Neural progenitor cell (in vitro differentiated cells): ENCODE measurements at regions not wholly inside any gene's neighbourhood (a gene's known extent, or its start where the extent isn't known, plus 50 kb on each side); places are given as distances from the start of the nearest gene placed in this dataset.

Source experiments
- DNase-seq: peaks from one replicate; pipeline ENCODE4 v3.0.0-alpha.2; 2016; ENCODE audit warnings: low spot score
- H2AFZ ChIP-seq: fragments of 200-600 bp; sonication (generic); replicated peaks from 2 replicates; pipeline ENCODE4 v1.6.1; 2016; ENCODE audit warnings: antibody characterized with exemption
- H3F3A ChIP-seq: fragments of 200-600 bp; sonication (generic); 2 replicates; pipeline ENCODE4 v1.6.1; 2016; ENCODE audit warnings: antibody characterized with exemption, low read depth
- H3K27ac ChIP-seq: fragments of 200-600 bp; sonication (generic); 2 replicates; pipeline ENCODE4 v1.5.1; 2016; ENCODE audit warnings: mild to moderate bottlenecking
- H3K27me3 ChIP-seq: fragments of 200-600 bp; sonication (generic); 2 replicates; pipeline ENCODE4 v1.6.1; 2016; ENCODE audit warnings: mild to moderate bottlenecking, moderate library complexity
- H3K36me3 ChIP-seq: fragments of 200-600 bp; sonication (generic); 2 replicates; pipeline ENCODE4 v1.5.1; 2016
- H3K4me1 ChIP-seq: fragments of 200-600 bp; sonication (generic); 2 replicates; pipeline ENCODE4 v1.6.1; 2016; ENCODE audit warnings: mixed run types
- H3K4me2 ChIP-seq: fragments of 200-600 bp; sonication (generic); 2 replicates; pipeline ENCODE4 v1.6.1; 2016
- H3K4me3 ChIP-seq: fragments of 200-600 bp; sonication (generic); 2 replicates; pipeline ENCODE4 v1.5.1; 2016
- H3K79me2 ChIP-seq: fragments of 200-600 bp; sonication (generic); 2 replicates; pipeline ENCODE4 v1.6.1; 2016; ENCODE audit warnings: low read depth
- H3K9ac ChIP-seq: fragments of 200-600 bp; sonication (generic); 2 replicates; pipeline ENCODE4 v1.6.1; 2016
- H3K9me3 ChIP-seq: fragments of 200-600 bp; sonication (generic); 2 replicates; pipeline ENCODE4 v1.5.1; 2016; ENCODE audit warnings: low read depth
- H4K20me1 ChIP-seq: fragments of 200-600 bp; sonication (generic); 2 replicates; pipeline ENCODE4 v1.6.1; 2016; ENCODE audit warnings: low read depth
- H3K27ac Mint-ChIP-seq: 3 replicates; pipeline ENCODE4 v1.8.0; 2021; ENCODE audit warnings: mixed read lengths
- H3K27me3 Mint-ChIP-seq: 2 replicates; pipeline ENCODE4 v1.8.0; 2022; ENCODE audit warnings: low read depth, mild to moderate bottlenecking, inconsistent platforms, moderate library complexity, mixed read lengths; ENCODE audit not compliant: insufficient read depth
- H3K36me3 Mint-ChIP-seq: 3 replicates; pipeline ENCODE4 v1.8.0; 2021; ENCODE audit warnings: mixed read lengths
- H3K4me1 Mint-ChIP-seq: 3 replicates; pipeline ENCODE4 v1.8.0; 2021; ENCODE audit warnings: mixed read lengths
- H3K4me3 Mint-ChIP-seq: 3 replicates; pipeline ENCODE4 v1.8.0; 2021; ENCODE audit warnings: mild to moderate bottlenecking, moderate library complexity, mixed read lengths
- H3K9me3 Mint-ChIP-seq: 3 replicates; pipeline ENCODE4 v1.8.0; 2020; ENCODE audit warnings: mixed read lengths
- EZH2 ChIP-seq: fragments of 200-600 bp; sonication (generic); IDR thresholded peaks from 2 replicates; pipeline ENCODE4 v1.6.1; 2017; ENCODE audit warnings: antibody characterized with exemption, mild to moderate bottlenecking, moderate library complexity
- EZH2phosphoT487 ChIP-seq: fragments of 200-600 bp; sonication (generic); IDR thresholded peaks from 2 replicates; pipeline ENCODE4 v1.6.1; 2017; ENCODE audit warnings: antibody characterized with exemption
- TF ChIP-seq, protein P1 (sequence below): fragments of 200-600 bp; sonication (generic); IDR thresholded peaks from 2 replicates; pipeline ENCODE4 v1.5.1; 2017; ENCODE audit warnings: antibody characterized with exemption, mild to moderate bottlenecking

GRCh38 chr3:16052964-16053363, 121.5 kb upstream of the GALNT15 start:
- H2AFZ ChIP-seq, result no peak overlapping the region
- TF ChIP-seq EZH2phosphoT487 (no peak), EZH2 (no peak)
- TF ChIP-seq, protein P1, sequence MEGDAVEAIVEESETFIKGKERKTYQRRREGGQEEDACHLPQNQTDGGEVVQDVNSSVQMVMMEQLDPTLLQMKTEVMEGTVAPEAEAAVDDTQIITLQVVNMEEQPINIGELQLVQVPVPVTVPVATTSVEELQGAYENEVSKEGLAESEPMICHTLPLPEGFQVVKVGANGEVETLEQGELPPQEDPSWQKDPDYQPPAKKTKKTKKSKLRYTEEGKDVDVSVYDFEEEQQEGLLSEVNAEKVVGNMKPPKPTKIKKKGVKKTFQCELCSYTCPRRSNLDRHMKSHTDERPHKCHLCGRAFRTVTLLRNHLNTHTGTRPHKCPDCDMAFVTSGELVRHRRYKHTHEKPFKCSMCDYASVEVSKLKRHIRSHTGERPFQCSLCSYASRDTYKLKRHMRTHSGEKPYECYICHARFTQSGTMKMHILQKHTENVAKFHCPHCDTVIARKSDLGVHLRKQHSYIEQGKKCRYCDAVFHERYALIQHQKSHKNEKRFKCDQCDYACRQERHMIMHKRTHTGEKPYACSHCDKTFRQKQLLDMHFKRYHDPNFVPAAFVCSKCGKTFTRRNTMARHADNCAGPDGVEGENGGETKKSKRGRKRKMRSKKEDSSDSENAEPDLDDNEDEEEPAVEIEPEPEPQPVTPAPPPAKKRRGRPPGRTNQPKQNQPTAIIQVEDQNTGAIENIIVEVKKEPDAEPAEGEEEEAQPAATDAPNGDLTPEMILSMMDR, result no peak
- no peaks in the 10 kb centered on the region for H3K27me3 Mint-ChIP-seq
- no peaks in the 10 kb centered on the region for H3K36me3 ChIP-seq
- H3K4me1 Mint-ChIP-seq, result peaks cover 2% of the 10 kb centered on the region
- H3K27ac Mint-ChIP-seq, result no peak overlapping the region
- H3F3A ChIP-seq, result no peaks in the 10 kb centered on the region
- H3K4me3 Mint-ChIP-seq, result no peak overlapping the region
- H3K4me1 ChIP-seq, result no peaks in the 10 kb centered on the region
- no peak for DNase-seq
- no peaks in the 10 kb centered on the region for H3K27me3 ChIP-seq
- H3K9ac ChIP-seq, result no peak overlapping the region
- no peaks in the 10 kb centered on the region for H3K36me3 Mint-ChIP-seq
- H3K9me3 Mint-ChIP-seq, result no peaks in the 10 kb centered on the region
- H3K79me2 ChIP-seq, result no peaks in the 10 kb centered on the region
- H3K27ac ChIP-seq, result no peak overlapping the region
- no peak overlapping the region for H3K4me2 ChIP-seq
- no peaks in the 10 kb centered on the region for H4K20me1 ChIP-seq
- no peaks in the 10 kb centered on the region for H3K9me3 ChIP-seq
- H3K4me3 ChIP-seq, result no peak overlapping the region

- Mint-ChIP-seq H3K36me3 (no peaks in the 10 kb centered on the region), H3K4me3 (no peak overlapping the region), H3K9me3 (no peaks in the 10 kb centered on the region), H3K27ac (no peak overlapping the region), H3K4me1 (no peaks in the 10 kb centered on the region), H3K27me3 (no peaks in the 10 kb centered on the region)
- Histone ChIP-seq H3K79me2 (no peaks in the 10 kb centered on the region), H3K27ac (no peak overlapping the region), H3K9ac (no peak overlapping the region), H3K4me1 (no peaks in the 10 kb centered on the region), H2AFZ (no peak overlapping the region), H3F3A (no peaks in the 10 kb centered on the region), H3K4me3 (no peak overlapping the region), H3K4me2 (no peak overlapping the region), H3K9me3 (no peaks in the 10 kb centered on the region), H4K20me1 (no peaks in the 10 kb centered on the region), H3K36me3 (no peaks in the 10 kb centered on the region), H3K27me3 (no peaks in the 10 kb centered on the region)
- TF ChIP-seq EZH2phosphoT487 (no peak), EZH2 (no peak)
- TF ChIP-seq, protein P1, result no peak
- no peak for DNase-seq
These were observed 120.7 kb upstream of the GALNT15 start for GRCh38 chr3:16053794-16054193.

GRCh38 chr3:16055606-16056211, 118.8 kb upstream of the GALNT15 start:
- no peaks in the 10 kb centered on the region for H3K79me2 ChIP-seq
- no peak overlapping the region for H3K9ac ChIP-seq
- H3K27me3 ChIP-seq, result no peaks in the 10 kb centered on the region
- DNase-seq, result no peak
- no peaks in the 10 kb centered on the region for H3K9me3 Mint-ChIP-seq
- TF ChIP-seq EZH2phosphoT487 (no peak), EZH2 (no peak)
- TF ChIP-seq, protein P1, result no peak
- H2AFZ ChIP-seq, result no peak overlapping the region
- no peak overlapping the region for H3K4me3 ChIP-seq
- H3K27ac Mint-ChIP-seq, result no peak overlapping the region
- no peak overlapping the region for H3K27ac ChIP-seq
- H3K4me2 ChIP-seq, result no peak overlapping the region
- no peaks in the 10 kb centered on the region for H4K20me1 ChIP-seq
- H3K4me1 Mint-ChIP-seq, result no peaks in the 10 kb centered on the region
- H3K27me3 Mint-ChIP-seq, result no peaks in the 10 kb centered on the region
- H3K36me3 Mint-ChIP-seq, result no peaks in the 10 kb centered on the region
- no peak overlapping the region for H3K4me3 Mint-ChIP-seq
- no peaks in the 10 kb centered on the region for H3K4me1 ChIP-seq
- no peaks in the 10 kb centered on the region for H3K36me3 ChIP-seq
- no peaks in the 10 kb centered on the region for H3K9me3 ChIP-seq
- no peaks in the 10 kb centered on the region for H3F3A ChIP-seq
